Heart left ventricle (tissue), 13 donors: ENCODE measurements at regions not wholly inside any gene's neighbourhood (a gene's known extent, or its start where the extent isn't known, plus 50 kb on each side); places are given as distances from the start of the nearest gene placed in this dataset.

Experiments used
- CTCF ChIP-seq, 12 donors: fragments of 200-600 bp; sonication (generic) in 4 of 12; IDR thresholded peaks; one replicate each; pipeline versions ENCODE4 v1.5.0 to v1.8.0; 2018 to 2022; ENCODE audit warnings: antibody characterized with exemption in 12 of 12, mild to moderate bottlenecking in 5 of 12
- POLR2A ChIP-seq, 2 donors: fragments of 450-650 bp; IDR thresholded peaks; one replicate each; pipeline ENCODE4 v1.6.1; 2017; ENCODE audit warnings: antibody characterized with exemption in 2 of 2, mild to moderate bottlenecking in 2 of 2, moderate library complexity in 2 of 2
- donor health status: ischemic (EF 13 %, LVEDD 7.1; RV severe dilation, severe dysfunction).
- donor health status: DM: no; HTN: yes; CAD: no.
- donor health status: DM: no; HTN: no; CAD: no.
- donor health status: ischemic (EF 25% LVEDD 6.9; RV normal size, moderate dysfunction).
- donor health status: ischemic (EF 25% LVEDD 5.7; RV mildly dilated, moderate dysfunction).
- donor health status: ischemic (EF 35%, LVEDD 5.7; RV mildly dilated, moderate dysfunction).
- donor health status: nonischemic (EF 11% LVEDD 7.7; RV severe dilation, severe dysfunction).
- donor health status: DM: yes; HTN: yes; CAD: no.
- donor health status: PGD.
- donor health status: ischemic (EF 29% LVEDD 5.4; RV normal size, mild dysfunction).
- donor health status: nonischemic (EF 23%, LVEDD 6.1; RV moderate dilation, normal function).

- TF ChIP-seq POLR2A (IDR thresholded peaks at IDR 0.05) (no peak), CTCF (IDR thresholded peaks at IDR 0.05) (no peak)
Measured at GRCh38 chr13:39915418-39915817, 260.0 kb downstream of the COG6 start.
